BLaER1 treated with 17β-estradiol and CSF1 and Interleukin-3, amounts not matched to agents 10 nM and 100 nM (cell line): ENCODE measurements at regions not wholly inside any gene's neighbourhood (a gene's known extent, or its start where the extent isn't known, plus 50 kb on each side); places are given as distances from the start of the nearest gene placed in this dataset.

Source experiments
- H3K27ac ChIP-seq, 11 experiments: shearing (Covaris generic); formaldehyde crosslinking; 2 replicates each; pipeline ENCODE4 v1.8.1; 2022
- H3K27me3 ChIP-seq, 11 experiments: shearing (Covaris generic); formaldehyde crosslinking; 2 replicates each; pipeline ENCODE4 v1.8.1; 2022
- H3K36me3 ChIP-seq, 11 experiments: shearing (Covaris generic); formaldehyde crosslinking; 2 replicates each; pipeline ENCODE4 v1.8.1; 2022
- H3K4me1 ChIP-seq, 10 experiments: shearing (Covaris generic); formaldehyde crosslinking; 2 replicates each; pipeline ENCODE4 v1.8.1; 2022
- H3K4me2 ChIP-seq, 11 experiments: shearing (Covaris generic); formaldehyde crosslinking; 2 replicates each; pipeline ENCODE4 v1.8.1; 2022
- H3K4me3 ChIP-seq, 10 experiments: shearing (Covaris generic); formaldehyde crosslinking; 2 replicates each; pipeline ENCODE4 v1.8.1; 2022
- H3K9ac ChIP-seq, 11 experiments: shearing (Covaris generic); formaldehyde crosslinking; 2 replicates each; pipeline ENCODE4 v1.8.1; 2022
- H3K9me3 ChIP-seq, 11 experiments: shearing (Covaris generic); formaldehyde crosslinking; replicated peaks in 1 of 11; 2 replicates each; pipeline ENCODE4 v1.8.1; 2022
- H4K20me1 ChIP-seq, 11 experiments: shearing (Covaris generic); formaldehyde crosslinking; 2 replicates each; pipeline ENCODE4 v1.8.1; 2022
- Cebpa-rat ChIP-seq, 11 experiments: shearing (Covaris generic); IDR thresholded peaks; 2 replicates each; pipeline ENCODE4 v1.8.1; 2022

GRCh38 chr12:124194264-124194892 lies 100.5 kb upstream of the RFLNA start:
- H4K20me1 ChIP-seq, result no peaks in the 10 kb centered on the region
- H3K4me3 ChIP-seq, result no peak overlapping the region
- H3K9ac ChIP-seq, result no peak overlapping the region
- no peaks in the 10 kb centered on the region for H3K27me3 ChIP-seq
- no peaks in the 10 kb centered on the region for H3K36me3 ChIP-seq
- no peak overlapping the region for H3K27ac ChIP-seq
- peaks cover 0 to 12% (median 9%) of the 10 kb centered on the region in 10 experiments; a peak in 11 of 20 replicates for H3K4me1 ChIP-seq
- H3K4me2 ChIP-seq, result no peak overlapping the region
- H3K9me3 ChIP-seq, result peaks cover 0 to 20% (median 7%) of the 10 kb centered on the region in 11 experiments; a peak in 11 of 22 replicates
- no peak for TF ChIP-seq Cebpa-rat (IDR thresholded peaks at IDR 0.05)

DNA sequence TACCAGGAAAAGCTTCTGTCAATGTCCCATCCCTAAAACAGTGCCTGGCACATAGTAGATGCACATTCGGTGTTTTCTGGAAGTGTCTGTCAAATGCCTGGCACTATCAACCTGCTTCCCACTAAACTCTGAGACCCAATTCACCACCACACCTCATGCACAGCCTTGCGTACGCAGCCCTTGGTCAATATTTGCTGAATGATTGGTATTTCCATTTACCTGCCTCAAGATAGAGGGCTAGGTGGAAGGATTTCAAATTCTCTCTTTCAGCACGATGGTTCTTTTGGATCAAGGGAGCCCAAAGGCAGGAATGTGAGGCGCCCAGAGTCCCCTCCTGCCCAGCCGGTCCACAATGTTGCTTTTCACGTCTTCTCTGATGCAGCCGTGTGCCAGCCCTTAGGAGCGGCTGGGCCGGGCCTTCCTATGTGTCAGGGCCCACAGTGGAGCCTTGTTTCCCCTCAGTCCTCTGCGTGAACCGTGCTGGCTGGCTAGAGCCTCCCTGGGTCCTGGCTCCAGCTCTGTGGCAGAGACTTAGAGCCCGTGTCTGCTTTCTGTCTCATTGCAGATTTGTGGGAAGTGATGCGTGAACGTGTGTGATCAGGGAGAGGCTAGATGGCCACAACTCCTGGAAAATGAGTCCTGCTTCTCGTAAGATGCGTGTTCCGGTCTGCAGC lies 99.9 kb upstream of the RFLNA start:
- Histone ChIP-seq H3K9me3 (peaks cover 0 to 20% (median 7%) of the 10 kb centered on the region in 11 experiments; a peak in 11 of 22 replicates), H3K9ac (no peak overlapping the region), H4K20me1 (no peaks in the 10 kb centered on the region), H3K36me3 (no peaks in the 10 kb centered on the region), H3K4me3 (no peak overlapping the region), H3K4me1 (peaks cover 0 to 11% (median 7%) of the 10 kb centered on the region in 10 experiments; a peak in 6 of 20 replicates), H3K27ac (no peak overlapping the region), H3K27me3 (no peaks in the 10 kb centered on the region), H3K4me2 (no peak overlapping the region)
- TF ChIP-seq Cebpa-rat (IDR thresholded peaks at IDR 0.05), result no peak

DNA sequence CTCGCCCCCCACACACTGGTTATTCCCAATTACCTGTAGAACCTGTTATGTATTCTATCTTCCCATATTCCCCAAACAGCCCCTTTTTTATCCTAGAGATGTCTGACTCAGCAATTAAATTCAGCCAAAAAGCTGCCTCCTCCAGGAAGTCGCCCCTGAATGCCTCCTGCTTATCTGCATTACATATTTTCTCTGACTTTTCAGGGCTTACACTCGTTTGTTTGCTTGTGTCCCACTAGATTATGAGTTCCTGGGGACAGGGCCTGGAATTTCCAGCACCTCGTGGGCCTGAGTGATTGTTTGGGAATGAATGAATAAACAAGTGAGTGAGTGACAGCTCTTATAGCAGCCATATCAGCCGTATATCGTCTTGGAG lies 99.3 kb upstream of the RFLNA start:
- Histone ChIP-seq H3K9ac (no peak overlapping the region), H3K27me3 (no peaks in the 10 kb centered on the region)
- TF ChIP-seq Cebpa-rat (IDR thresholded peaks at IDR 0.05), result no peak

GRCh38 chr12:124196236-124196635 lies 98.7 kb upstream of the RFLNA start:
- Histone ChIP-seq H3K4me2 (no peak overlapping the region), H3K4me1 (peaks cover 0 to 11% (median 7%) of the 10 kb centered on the region in 10 experiments; a peak in 6 of 20 replicates)

More for the DNA sequence above, 99.3 kb upstream of the RFLNA start:
- Histone ChIP-seq H3K4me3 (no peak overlapping the region), H3K4me2 (no peak overlapping the region), H3K27ac (no peak overlapping the region), H4K20me1 (no peaks in the 10 kb centered on the region), H3K9me3 (peaks cover 0 to 20% (median 7%) of the 10 kb centered on the region in 11 experiments; a peak in 11 of 22 replicates), H3K4me1 (peaks cover 0 to 11% (median 7%) of the 10 kb centered on the region in 10 experiments; a peak in 6 of 20 replicates), H3K36me3 (no peaks in the 10 kb centered on the region)

GRCh38 chr12:124201248-124201647 lies 93.6 kb upstream of the RFLNA start:
- Histone ChIP-seq H3K4me2 (no peak overlapping the region), H3K4me3 (no peak overlapping the region), H3K9ac (no peak overlapping the region), H3K27me3 (no peaks in the 10 kb centered on the region), H4K20me1 (no peaks in the 10 kb centered on the region), H3K9me3 (peaks cover 14 to 41% (median 22%) of the 10 kb centered on the region in 11 experiments), H3K4me1 (no peaks in the 10 kb centered on the region), H3K36me3 (no peaks in the 10 kb centered on the region), H3K27ac (no peak overlapping the region)
- no peak for TF ChIP-seq Cebpa-rat (IDR thresholded peaks at IDR 0.05)

More at GRCh38 chr12:124196236-124196635, 98.7 kb upstream of the RFLNA start:
- no peaks in the 10 kb centered on the region for H3K27me3 ChIP-seq
- no peak overlapping the region for H3K4me3 ChIP-seq
- H3K9ac ChIP-seq, result no peak overlapping the region
- H3K36me3 ChIP-seq, result no peaks in the 10 kb centered on the region
- TF ChIP-seq Cebpa-rat (IDR thresholded peaks at IDR 0.05), result no peak
- peaks cover 0 to 22% (median 9%) of the 10 kb centered on the region in 11 experiments; a peak in 11 of 22 replicates for H3K9me3 ChIP-seq
- no peak overlapping the region for H3K27ac ChIP-seq
- no peaks in the 10 kb centered on the region for H4K20me1 ChIP-seq

DNA sequence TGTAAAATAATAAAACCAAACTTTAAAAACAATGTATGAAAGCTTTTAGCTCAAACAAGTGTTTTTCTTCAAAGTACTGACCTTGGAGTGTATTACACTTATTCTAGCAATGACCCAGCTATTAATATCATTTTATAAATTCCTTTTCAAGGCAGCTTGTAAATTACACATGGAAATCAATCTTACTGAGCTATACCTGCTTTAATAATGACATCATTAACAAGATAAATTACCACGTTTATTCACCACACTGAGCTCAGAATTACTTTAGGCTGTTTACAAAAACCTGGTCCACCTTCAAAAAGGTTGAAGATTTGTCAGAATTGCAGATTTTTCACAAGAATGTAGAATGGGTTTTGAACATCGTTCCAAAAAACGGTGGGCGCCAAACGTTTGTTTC lies 91.7 kb upstream of the RFLNA start:
- no peak overlapping the region for H3K9ac ChIP-seq
- H3K27ac ChIP-seq, result no peak overlapping the region
- H3K4me2 ChIP-seq, result no peak overlapping the region
- no peaks in the 10 kb centered on the region for H3K36me3 ChIP-seq
- no peaks in the 10 kb centered on the region for H3K27me3 ChIP-seq
- no peaks in the 10 kb centered on the region for H3K4me1 ChIP-seq
- H3K9me3 ChIP-seq, result peaks cover 13 to 25% (median 15%) of the 10 kb centered on the region in 11 experiments
- TF ChIP-seq Cebpa-rat (IDR thresholded peaks at IDR 0.05), result no peak
- H3K4me3 ChIP-seq, result no peak overlapping the region
- no peaks in the 10 kb centered on the region for H4K20me1 ChIP-seq

DNA sequence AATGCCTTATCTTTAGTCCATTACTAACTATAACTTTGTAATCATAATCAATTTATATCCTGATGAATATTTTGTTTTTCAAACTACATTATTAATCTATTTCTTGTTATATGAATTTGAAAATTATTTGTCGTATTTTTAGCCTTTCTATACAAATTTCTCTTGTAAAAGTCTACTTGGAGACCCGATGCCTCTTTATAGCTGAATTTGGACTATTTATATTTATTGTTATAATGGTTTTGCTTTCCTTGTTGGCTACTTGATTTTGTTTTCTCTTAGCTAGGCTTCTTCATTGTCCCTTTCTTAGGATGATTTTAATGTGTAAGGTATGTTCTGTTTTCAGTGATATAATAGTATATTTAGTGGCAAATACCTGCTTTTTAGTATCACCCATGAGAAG lies 89.5 kb upstream of the RFLNA start:
- Histone ChIP-seq H3K4me3 (no peak overlapping the region), H4K20me1 (no peaks in the 10 kb centered on the region), H3K27ac (no peak overlapping the region), H3K9ac (no peak overlapping the region), H3K36me3 (no peaks in the 10 kb centered on the region), H3K9me3 (peaks cover 13 to 25% (median 15%) of the 10 kb centered on the region in 11 experiments), H3K27me3 (no peaks in the 10 kb centered on the region), H3K4me2 (no peak overlapping the region), H3K4me1 (no peaks in the 10 kb centered on the region)
- no peak for TF ChIP-seq Cebpa-rat (IDR thresholded peaks at IDR 0.05)

DNA sequence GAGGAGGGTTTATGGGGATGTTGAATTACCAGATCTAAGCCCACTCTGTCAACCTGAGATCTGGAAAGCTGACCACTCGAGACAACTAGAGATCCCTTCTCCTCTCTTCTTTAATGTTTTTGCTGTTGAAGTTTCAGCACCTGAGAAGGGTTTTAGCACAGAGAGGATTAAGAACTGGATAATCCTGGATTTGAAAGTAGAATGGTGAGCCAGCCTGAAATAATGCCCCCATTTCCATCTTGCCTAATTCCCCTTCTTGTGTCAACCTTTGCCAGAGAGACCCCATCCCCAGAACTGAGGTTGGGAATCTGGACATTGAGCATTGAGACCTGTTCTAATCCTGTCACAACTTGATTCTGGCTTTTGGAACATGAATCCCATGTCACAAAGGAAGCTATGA lies 87.8 kb upstream of the RFLNA start:
- Histone ChIP-seq H3K4me2 (no peak overlapping the region), H3K4me1 (no peaks in the 10 kb centered on the region), H4K20me1 (no peaks in the 10 kb centered on the region), H3K9ac (no peak overlapping the region), H3K9me3 (peaks cover 11 to 23% (median 17%) of the 10 kb centered on the region in 11 experiments; a peak in 21 of 22 replicates), H3K27me3 (no peaks in the 10 kb centered on the region), H3K36me3 (no peaks in the 10 kb centered on the region), H3K27ac (no peak overlapping the region), H3K4me3 (no peak overlapping the region)
- no peak for TF ChIP-seq Cebpa-rat (IDR thresholded peaks at IDR 0.05)

- H3K4me1 ChIP-seq, result no peaks in the 10 kb centered on the region
- H3K4me3 ChIP-seq, result no peak overlapping the region
Observed at GRCh38 chr12:124207617-124208016, 87.3 kb upstream of the RFLNA start.

More at GRCh38 chr12:124207617-124208016, 87.3 kb upstream of the RFLNA start:
- Histone ChIP-seq H3K36me3 (no peaks in the 10 kb centered on the region), H3K4me2 (no peak overlapping the region), H3K9me3 (peaks cover 11 to 23% (median 17%) of the 10 kb centered on the region in 11 experiments; a peak in 21 of 22 replicates), H3K9ac (no peak overlapping the region), H3K27me3 (no peaks in the 10 kb centered on the region), H3K27ac (no peak overlapping the region), H4K20me1 (no peaks in the 10 kb centered on the region)
- no peak for TF ChIP-seq Cebpa-rat (IDR thresholded peaks at IDR 0.05)
